ENCODE measurements at regions not wholly inside any gene's neighbourhood (a gene's known extent, or its start where the extent isn't known, plus 50 kb on each side); places are given as distances from the start of the nearest gene placed in this dataset.
A peak's percentile ranks its signal among the peaks of the same experiment; 100 is the strongest.

DNA sequence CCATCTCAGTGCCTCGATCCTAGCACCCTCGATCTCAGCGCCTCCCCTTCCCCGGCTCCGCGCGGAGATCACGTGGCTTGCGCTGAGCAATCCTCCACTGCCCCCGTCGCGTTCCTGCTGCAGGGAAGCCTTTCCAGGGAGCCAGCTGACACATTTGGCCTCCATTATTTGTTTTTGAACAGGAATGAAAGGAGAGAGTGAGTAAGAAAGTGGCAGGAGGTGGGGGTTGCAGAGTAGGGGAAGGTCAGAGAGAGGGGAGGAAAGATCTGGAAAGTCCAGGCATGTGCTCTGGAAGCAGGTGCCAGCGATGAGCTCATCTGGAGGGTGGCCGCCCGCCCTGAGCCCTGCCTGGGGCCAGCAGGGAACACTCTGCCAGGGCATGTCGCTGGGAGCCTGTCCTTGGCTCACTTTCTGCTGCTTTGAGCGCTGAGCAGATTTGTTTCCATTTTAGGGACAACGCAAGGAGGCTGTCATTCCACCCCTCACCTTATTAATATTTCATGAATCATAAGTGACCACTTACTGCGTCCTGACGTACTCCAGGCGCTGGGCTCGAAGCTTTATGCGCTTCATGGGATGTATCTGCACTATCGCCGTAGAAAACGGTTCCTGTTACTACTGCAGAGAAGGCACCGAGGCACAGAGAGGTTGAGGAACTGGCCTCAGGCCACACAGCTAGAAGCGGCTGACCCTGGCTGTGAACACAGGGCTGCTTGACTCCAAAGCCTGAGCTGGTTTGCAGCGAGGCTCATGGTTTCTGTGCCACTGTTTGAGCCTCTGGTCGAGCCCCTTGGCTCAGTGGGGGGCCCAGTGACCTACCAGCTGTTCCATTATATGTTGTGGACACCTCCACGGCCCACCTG is 283.1 kb downstream of the SEC14L1 start:
- FAIRE-seq: no peak
- DNase-seq (ENCODE audit: extremely low spot score, insufficient read length, low read depth): no peak

DNA sequence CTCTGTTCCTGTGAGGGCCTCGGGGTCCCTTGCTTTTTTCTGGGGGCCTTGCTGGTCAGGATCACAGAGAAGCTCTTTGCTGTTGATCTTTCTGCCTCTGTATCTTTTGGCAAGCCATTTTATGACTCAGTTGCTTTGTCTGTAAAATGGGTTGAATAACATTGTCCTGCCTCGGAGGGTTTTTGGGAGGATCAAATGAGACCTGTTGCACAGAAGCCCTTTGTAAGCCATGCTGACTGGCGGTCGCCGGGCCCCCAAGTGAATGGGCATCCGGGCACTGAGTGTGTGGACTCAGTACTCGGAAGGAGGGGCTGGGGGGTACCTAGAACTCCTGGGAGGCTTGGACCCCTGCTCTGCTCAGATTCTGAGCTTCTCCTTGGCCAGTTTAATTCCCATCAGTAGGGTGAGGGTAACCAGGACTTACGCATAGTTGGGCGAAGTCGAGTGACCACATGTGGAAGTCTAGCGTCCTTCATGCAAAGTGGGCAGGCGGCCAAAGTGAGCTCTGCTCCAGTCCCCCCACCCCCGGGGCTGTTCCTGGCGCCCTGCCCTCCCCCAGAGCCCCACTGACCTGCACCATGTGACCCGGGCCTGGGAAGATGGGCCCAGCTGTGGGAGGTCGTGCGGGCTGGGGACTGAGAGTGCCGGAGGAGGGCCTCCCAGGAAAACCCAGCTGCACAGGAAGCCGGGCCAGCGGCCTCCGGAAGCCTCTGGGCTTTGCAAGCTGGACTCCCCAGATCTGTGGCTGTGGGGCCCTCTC is 284.0 kb downstream of the SEC14L1 start:
- DNase-seq (ENCODE audit: extremely low spot score, insufficient read length, low read depth): no peak

DNA sequence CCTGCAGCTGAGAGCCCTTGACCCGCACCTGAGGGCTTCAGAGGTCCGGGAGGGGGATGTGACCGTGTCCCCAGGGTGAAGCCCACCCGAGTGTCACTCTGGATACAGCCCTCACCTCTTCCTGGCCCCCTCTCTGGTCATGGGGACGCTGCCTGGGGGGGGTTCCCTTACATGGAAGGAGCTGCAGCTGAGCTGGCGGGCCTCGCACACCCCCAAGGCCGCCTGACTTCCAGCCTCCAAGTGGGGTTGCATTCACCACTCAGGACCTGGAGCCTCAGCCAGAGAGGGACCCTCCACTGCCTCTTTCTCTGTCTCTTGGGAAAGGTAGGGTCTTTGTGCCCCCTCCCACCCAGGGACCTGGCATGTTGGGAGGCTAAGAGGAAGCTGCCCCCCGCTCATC is 284.6 kb downstream of the SEC14L1 start:
- no peak for DNase-seq (ENCODE audit: extremely low spot score, insufficient read length, low read depth)
- FAIRE-seq: no peak

More for the DNA sequence above, 284.0 kb downstream of the SEC14L1 start:
- FAIRE-seq: no peak

DNA sequence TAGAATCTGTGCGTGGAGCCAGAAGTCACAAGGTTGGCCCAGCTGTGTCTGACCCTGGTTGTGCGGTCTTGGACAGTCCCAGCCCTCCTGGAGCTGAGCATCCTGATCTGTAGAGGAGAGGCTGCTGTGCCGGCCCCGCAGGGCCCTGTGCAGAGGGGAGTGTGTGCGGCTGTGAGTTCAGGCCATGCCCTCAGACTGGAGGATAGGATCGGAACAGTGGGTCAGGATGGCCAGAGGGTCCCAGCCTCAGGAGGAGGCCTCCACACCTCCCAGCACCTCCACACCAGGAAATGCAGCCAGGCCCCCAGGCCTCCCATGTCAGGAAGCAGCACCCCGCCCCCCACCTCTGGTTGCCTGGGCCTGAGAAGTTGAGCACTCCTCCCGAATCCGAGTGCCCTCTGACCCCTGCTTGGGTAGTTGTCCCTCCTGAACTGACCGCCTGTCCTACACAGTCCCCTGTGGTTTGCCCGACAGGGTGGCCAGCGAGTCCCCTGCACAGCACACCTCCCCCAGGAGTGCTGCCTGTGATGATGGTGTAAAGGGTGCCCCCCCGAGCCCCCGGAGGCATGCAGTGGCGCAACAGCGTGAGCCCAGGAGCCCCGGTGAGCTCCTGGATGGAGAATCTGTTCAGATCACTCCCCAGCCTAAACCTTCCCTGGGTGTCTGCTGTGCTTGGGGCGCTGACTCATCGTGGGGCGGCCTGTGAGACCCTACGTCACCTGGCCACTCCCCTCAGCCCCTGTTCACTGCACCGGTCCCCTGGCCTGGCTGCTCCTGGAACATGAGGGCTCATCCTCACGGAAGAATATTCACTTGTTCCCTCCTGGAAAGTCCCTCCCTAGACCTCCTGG is 285.2 kb downstream of the SEC14L1 start:
- FAIRE-seq: no peak
- DNase-seq (ENCODE audit: extremely low spot score, insufficient read length, low read depth): no peak

DNA sequence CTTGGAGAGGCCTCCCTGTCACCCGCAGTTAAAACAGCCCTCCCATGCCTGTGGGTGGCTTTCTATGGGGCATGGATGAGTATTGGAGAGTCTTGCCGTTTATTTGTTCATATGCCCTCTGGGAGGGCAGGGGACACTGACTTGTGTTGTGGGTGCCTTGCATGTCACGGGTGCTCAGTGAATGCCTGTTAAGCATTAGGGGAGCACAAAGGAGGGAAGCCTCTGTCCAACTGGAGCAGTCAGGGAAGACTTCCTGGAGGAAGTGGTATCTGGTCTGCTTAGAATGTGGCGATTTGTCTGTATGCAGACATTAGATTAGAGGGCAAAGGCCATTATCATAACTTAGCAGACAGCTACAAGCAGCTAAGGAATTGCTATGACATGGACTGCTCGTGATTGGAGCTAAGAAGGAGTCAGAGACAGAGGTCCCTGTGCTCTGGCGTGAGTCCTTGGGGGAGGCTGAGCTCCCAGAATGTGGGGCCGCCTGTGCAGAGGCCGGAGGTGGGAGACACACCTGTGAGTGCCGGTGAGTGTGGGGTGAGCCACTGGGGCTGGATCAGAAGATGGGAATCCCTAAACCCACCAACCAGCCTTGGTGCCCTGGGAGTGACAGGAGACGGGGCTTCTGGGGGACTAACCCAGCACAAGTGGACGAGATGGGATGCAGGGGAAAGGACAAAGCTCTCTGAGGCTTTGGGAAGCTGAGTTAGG is 286.1 kb downstream of the SEC14L1 start:
- DNase-seq (ENCODE audit: extremely low spot score, insufficient read length, low read depth): no peak
- no peak for FAIRE-seq

DNA sequence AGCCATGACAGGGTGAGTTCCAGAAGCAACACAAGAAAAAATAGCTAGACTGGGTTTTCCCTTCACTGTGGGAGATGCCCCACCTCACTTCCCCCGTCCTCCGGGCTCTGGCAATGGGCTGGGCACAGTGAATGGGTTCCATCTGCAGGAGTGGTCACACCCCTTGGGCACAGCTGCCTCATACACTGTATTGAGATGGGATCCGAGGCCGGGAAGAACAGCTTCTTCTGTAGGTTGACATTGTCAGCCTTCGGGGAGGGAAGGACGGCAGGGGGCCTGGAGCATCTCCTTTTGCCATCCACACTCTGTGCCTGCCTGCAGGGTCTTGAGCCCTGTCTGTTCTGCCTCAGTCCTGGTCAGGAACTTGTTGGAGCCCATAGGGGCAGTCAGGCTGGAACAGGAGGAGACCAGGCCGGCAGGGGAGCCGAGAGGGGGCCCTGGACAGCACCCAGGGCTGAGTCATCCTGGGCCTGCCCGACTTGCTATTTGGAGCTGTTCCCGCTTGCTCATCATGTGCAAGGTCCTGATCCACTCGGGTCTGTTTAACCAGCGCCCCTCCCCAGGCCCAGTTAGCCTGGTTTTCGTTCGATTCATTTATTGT is 286.7 kb downstream of the SEC14L1 start:
- FAIRE-seq (no peak), DNase-seq (ENCODE audit: extremely low spot score, insufficient read length, low read depth) (no peak)

DNA sequence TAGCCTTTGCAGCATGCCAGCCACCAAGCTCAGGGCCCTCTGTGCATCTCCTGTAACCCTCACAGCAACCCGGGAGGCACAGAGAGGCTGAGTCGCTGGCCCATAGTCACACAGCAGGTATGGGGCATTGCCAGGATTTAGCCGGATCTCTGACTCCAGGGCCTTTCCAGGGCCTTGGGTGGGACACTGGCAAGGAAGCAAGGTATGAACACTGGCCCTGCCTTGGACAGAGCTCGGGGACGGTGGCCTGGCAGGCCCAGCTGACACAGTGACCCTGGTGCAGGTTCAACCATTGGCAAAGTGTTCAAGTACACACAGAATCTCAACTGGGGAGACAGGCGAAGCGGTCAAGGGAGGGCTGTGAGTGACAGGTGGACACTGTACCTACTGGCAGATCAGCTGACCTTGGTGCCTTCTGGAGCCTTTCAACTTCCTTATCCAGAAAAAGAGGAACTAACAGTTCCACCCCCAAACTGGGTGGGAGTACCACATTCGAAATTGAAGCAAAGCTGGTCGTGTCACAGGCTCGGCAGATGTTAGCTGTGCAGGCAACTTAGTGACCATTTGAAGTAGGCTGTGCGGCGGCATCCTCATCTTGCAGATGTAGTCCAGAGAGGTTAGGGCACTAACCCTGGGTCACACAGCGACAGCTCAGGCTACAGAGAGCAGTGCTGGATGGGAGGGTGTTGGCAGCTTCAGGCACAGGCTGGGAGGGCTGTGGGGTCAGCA is 287.4 kb downstream of the SEC14L1 start:
- FAIRE-seq (peak; percentile 75), DNase-seq (ENCODE audit: extremely low spot score, insufficient read length, low read depth) (no peak)

DNA sequence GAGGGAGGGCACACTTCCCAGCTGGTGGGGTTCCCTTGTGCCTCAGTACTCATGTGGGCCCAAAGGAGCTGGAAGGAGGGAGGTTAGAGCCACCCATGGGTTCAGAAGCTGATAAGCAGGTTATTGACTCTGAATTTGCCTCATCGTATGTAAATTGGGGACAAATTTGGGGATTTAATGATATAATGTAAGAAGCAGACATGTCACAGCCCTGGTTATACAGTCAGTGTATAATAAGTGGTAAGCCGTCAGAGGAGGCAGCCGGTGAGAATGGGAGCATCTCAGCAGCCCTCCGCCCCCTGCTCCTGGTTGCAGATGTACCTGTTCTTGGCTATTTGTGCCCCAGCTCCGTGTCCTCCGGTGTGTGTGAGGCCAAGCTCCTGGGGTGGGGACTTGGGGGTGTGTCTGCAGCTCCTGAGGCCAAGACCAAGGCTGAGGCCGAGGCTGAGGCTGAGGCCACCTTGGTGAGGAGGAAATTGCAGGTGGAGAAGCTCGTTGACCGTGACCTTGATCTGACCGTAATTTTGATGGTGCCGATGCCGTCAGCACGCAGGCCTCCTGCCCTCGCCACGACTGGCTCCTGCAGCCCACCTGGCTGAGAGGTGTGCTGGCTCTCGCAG is 288.1 kb downstream of the SEC14L1 start:
- no peak for FAIRE-seq
- DNase-seq (ENCODE audit: extremely low spot score, insufficient read length, low read depth): no peak

DNA sequence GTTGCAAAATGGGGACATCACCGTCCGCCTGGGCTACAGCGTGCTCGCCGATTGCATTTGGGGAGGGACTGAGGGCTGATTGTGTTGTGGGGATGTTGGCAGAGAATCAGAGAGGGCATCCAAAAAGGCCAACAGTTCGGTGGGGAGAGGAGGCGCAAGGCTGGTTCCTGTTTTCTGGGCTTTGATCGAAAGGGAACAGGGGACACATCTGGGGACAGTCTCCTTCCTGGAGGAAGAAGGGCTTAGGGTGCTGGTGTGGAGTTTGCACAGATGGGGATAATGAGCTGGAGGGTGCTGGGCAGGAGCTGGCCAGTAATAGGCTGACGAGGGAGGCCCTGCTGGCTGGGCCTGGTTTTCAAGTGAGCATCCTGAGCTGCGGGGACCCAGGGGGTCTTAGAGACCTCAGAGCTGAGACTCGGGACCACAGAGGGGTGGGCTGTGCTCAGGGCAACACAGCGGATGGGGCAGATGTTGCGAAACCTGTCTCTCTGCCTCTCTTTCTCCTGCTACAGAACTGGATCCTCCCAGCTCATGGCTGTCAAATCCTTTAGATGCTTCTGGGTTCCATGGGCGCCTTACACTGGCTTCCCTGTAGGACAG is 288.7 kb downstream of the SEC14L1 start:
- DNase-seq (ENCODE audit: extremely low spot score, insufficient read length, low read depth): no peak
- no peak for FAIRE-seq

DNA sequence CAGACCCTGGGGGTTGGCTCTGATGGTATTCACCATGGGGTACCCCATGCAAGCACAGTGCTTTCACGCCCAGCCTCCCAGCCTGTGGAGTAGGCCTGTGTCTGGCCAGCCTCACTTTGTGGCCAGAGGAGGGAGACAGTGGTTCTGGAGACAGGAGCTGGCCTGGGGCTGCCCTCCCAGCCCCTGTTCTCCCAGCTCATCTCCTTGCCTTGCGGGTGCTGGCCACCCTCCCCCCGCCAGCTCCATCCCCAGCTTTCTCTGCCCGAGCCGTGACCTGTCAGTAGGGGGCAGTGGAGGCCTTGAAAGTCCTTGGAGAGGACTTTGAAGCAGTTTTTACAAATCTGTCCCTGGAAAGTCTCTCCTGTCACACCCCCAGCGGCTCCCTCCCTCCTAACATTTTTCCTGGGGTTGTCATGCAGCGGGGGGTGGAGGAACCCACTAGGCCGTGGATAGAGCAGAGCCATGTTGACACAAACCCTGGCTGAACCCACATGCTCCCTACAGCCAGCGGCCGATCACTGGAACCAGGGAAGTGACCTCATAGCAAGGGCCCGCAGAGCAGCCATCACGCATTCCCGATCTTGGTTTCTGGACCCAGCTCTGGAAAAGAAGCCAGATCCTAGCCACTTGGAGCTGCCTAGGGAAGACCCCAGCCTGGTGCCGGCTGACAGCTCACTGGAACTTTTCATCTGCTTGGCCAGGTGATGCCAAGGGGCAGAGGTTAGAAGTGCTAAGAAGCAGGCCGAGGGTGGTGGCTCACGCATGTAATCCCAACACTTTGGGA is 289.4 kb downstream of the SEC14L1 start:
- DNase-seq (ENCODE audit: extremely low spot score, insufficient read length, low read depth) (no peak), FAIRE-seq (peak; percentile 87)

DNA sequence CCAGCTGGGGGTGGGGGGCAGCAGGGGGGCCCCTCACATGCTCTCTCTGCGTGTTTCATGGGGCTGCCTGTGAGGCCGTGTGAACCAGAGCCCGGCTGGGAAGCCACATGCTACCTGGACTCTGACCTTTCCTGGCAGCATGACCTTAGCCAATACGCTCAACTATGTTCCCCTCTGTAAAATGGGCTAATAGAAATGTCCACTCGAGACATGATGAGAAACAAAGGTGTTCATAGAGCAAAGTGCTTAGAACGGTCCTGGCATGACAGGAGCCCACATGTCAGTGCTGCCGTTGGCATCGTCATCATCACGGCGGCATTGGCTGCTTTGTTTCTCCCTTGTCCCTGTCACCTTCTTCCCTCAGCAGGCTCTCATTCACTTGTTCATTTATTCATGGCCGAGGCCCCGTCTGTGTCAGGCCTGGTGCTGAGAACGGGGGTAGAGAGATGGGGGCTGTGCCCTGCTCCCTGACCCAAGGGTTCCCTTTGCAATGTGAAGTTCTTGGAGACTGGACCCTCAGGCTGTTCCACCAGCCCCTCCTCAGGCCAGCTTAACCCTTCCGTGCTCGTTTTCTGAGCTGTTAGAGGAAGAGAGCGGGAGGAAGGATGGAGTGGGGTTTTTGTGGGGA is 291.4 kb downstream of the SEC14L1 start:
- DNase-seq (ENCODE audit: extremely low spot score, insufficient read length, low read depth): no peak
- FAIRE-seq: no peak

DNA sequence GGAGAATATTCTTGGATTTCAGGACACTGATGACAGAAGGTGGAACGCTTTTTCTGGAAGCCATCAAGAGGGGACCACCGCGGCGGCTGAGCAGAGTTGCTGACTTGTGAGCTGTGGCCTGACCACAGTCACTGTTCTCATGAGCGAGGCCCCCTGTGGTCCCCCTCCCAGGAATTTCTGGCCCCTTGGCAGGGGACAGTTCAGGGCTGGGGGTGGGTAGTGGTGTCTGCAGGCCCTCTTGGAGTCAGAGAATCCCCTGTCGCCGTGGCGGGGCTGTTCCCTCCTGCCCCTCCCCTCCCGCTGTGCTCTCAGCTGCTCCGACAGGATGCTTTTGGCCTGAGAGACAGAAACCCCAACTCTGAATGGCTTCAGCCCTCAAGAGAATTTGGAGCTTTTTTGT is 292.0 kb downstream of the SEC14L1 start:
- FAIRE-seq (no peak), DNase-seq (ENCODE audit: extremely low spot score, insufficient read length, low read depth) (no peak)

DNA sequence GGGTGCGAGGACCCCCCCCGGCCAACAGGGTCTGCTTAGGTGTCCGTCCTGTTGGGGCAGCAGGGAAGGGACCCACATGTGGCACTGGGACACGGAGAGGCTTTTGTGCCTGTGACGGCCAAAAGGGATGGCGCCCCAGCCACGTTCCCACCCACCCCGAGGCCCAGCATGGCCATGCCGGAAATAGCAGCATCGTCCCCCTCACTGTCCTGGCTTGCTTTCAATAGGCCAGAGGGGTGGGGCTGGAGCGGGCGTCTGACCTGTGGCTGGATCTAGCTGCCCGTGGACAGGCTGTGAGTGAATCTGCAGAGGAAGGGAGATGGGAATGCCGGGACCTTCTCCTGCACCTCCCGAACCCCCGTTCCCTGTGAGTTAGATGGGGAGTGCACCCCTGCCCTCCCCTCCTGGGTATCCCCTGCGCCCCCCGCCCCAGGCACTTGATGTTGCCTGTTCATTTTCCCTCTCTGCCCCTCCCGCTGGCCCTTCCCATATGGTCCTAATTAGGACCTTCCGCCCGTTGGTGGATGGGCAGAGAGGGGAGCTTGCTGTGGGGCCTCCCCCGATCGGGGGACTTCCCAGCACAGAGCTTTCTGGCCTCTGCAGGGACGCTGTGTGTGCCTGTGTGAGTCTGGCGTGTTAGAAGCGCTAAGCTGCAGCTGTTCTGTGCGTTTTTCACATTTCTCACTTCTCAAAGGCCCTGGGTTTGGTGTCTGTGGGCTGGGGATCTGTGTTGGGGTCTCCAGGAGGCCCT is 292.8 kb downstream of the SEC14L1 start:
- DNase-seq (ENCODE audit: extremely low spot score, insufficient read length, low read depth) (no peak), FAIRE-seq (peak; percentile 67)

DNA sequence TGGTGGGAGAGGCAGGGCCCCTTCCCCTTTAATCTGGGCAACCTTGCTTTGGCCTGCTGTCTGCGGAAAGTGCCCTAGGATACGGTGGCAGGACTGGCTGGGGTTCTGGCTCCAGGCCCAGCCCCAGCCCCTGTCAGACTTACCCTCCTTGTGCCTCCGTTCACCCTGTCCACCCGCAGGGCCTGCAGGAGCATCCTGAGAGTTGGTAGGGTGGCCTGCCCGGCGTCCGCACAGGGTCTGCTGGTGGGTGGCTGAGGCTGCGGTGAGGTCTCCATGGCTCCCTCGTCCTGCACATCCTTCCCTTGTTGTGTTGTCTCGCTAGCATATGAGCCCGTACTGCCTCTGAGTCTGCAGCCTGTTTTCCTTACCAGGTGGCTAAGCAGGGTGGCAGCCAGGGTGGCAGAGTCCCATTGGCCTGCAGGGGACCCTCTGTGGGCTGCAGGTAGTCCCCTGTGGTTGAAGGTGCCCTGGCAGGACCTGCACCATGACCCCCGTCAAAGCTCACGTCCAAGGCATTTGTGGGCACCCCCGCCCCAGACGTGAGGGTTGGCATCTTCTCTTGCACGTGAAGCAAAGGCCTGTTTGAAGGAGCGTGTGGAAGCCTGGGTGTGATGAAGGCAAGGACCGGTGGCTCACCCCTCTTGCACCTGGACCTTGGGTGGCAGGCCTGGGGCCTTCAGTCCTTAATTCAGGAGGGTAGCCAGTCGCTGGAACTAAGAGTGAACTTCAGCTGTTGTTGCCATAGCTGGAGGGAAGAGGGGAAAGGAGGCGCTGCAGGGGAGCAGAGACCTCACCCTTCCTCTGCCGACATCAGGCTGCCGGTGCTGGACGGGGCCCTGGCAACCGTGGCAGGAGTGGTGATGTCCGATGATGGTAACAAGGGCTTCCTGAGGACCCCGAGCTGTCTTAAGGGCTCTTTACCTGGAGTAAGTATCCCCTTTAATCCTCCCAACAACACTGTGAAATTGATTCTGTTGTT is 293.7 kb downstream of the SEC14L1 start:
- FAIRE-seq: no peak
- no peak for DNase-seq (ENCODE audit: extremely low spot score, insufficient read length, low read depth)
